SK-N-SH treated with all-trans-retinoic acid at 6 μM for 48 hours (cell line): ENCODE measurements at regions not wholly inside any gene's neighbourhood (a gene's known extent, or its start where the extent isn't known, plus 50 kb on each side); places are given as distances from the start of the nearest gene placed in this dataset.

Source experiments
- ATAC-seq: fragments of 200-7000 bp; cut with Tn5 transposase; 3 replicates; pipeline ENCODE4 v1.9.1; 2020; ENCODE audit warnings: mild to moderate bottlenecking, moderate library complexity
- ARNTL ChIP-seq: fragments of 450-650 bp; formaldehyde crosslinking; IDR thresholded peaks from 2 replicates; pipeline ENCODE4 v1.5.0; 2020; ENCODE audit warnings: low read depth, mild to moderate bottlenecking, moderate library complexity, borderline replicate concordance
- BACH2 ChIP-seq: fragments of 250-450 bp; sonication (Bioruptor Pico); IDR thresholded peaks from 2 replicates; pipeline ENCODE4 v1.9.0; 2021; ENCODE audit warnings: mild to moderate bottlenecking, borderline replicate concordance
- CSDC2 ChIP-seq: fragments of 250-450 bp; sonication (Bioruptor Pico); IDR thresholded peaks from 2 replicates; pipeline ENCODE4 v1.5.0; 2020; ENCODE audit warnings: mild to moderate bottlenecking, moderate library complexity
- ESRRG ChIP-seq: fragments of 250-450 bp; sonication (Bioruptor Pico); IDR thresholded peaks from 2 replicates; pipeline ENCODE4 v1.6.1; 2021; ENCODE audit warnings: mild to moderate bottlenecking
- GLIS3 ChIP-seq: fragments of 250-450 bp; sonication (Bioruptor Pico); IDR thresholded peaks from 2 replicates; pipeline ENCODE4 v1.5.0; 2020; ENCODE audit warnings: mild to moderate bottlenecking, moderate library complexity
- OSR1 ChIP-seq: fragments of 250-450 bp; sonication (Bioruptor Pico); IDR thresholded peaks from 2 replicates; pipeline ENCODE4 v1.8.0; 2022; ENCODE audit warnings: moderate library complexity, mild to moderate bottlenecking, inconsistent platforms
- PPARA ChIP-seq: fragments of 250-450 bp; sonication (Bioruptor Pico); IDR thresholded peaks from 2 replicates; pipeline ENCODE4 v1.5.0; 2020; ENCODE audit warnings: mild to moderate bottlenecking, borderline replicate concordance
- RARB ChIP-seq: fragments of 250-450 bp; sonication (Bioruptor Pico); IDR thresholded peaks from 2 replicates; pipeline ENCODE4 v1.8.0; 2021; ENCODE audit warnings: mild to moderate bottlenecking, moderate library complexity
- SNAI2 ChIP-seq: fragments of 250-450 bp; sonication (Bioruptor Pico); IDR thresholded peaks from 2 replicates; pipeline ENCODE4 v1.5.0; 2020; ENCODE audit warnings: mild to moderate bottlenecking, moderate library complexity
- TCF4 ChIP-seq: fragments of 250-450 bp; sonication (Bioruptor Pico); IDR thresholded peaks from 2 replicates; pipeline ENCODE4 v1.8.0; 2021; ENCODE audit warnings: mild to moderate bottlenecking, moderate library complexity, borderline replicate concordance
- TOX ChIP-seq: fragments of 250-450 bp; sonication (Bioruptor Pico); IDR thresholded peaks from 2 replicates; pipeline ENCODE4 v1.8.0; 2021; ENCODE audit warnings: mild to moderate bottlenecking, moderate library complexity, borderline replicate concordance
- ZC3H10 ChIP-seq: fragments of 250-450 bp; sonication (Bioruptor Pico); IDR thresholded peaks from 2 replicates; pipeline ENCODE4 v1.5.1; 2021; ENCODE audit warnings: mild to moderate bottlenecking, moderate library complexity
- ZFP3 ChIP-seq: fragments of 250-450 bp; sonication (Bioruptor Pico); IDR thresholded peaks from 2 replicates; pipeline ENCODE4 v1.5.0; 2020; ENCODE audit warnings: mild to moderate bottlenecking, moderate library complexity
- ZFP30 ChIP-seq: fragments of 450-650 bp; formaldehyde crosslinking; IDR thresholded peaks from 2 replicates; pipeline ENCODE4 v1.5.0; 2022; ENCODE audit warnings: mild to moderate bottlenecking, moderate library complexity
- ZNF565 ChIP-seq: fragments of 450-650 bp; formaldehyde crosslinking; conservative IDR thresholded peaks from 2 replicates; pipeline ENCODE4 v1.5.0; 2020; ENCODE audit warnings: low read depth, mild to moderate bottlenecking, moderate library complexity
- ZNF70 ChIP-seq: fragments of 450-650 bp; formaldehyde crosslinking; IDR thresholded peaks from 2 replicates; pipeline ENCODE4 v1.5.0; 2020; ENCODE audit warnings: mild to moderate bottlenecking, moderate library complexity
- ZNF8 ChIP-seq: fragments of 450-650 bp; formaldehyde crosslinking; IDR thresholded peaks from 2 replicates; pipeline ENCODE4 v1.5.0; 2020; ENCODE audit warnings: mild to moderate bottlenecking, moderate library complexity
- TF ChIP-seq, protein P1 (sequence below): fragments of 250-450 bp; sonication (Bioruptor Pico); IDR thresholded peaks from 2 replicates; pipeline ENCODE4 v1.8.0; 2020; ENCODE audit warnings: mild to moderate bottlenecking, moderate library complexity, borderline replicate concordance
- TF ChIP-seq, protein P2 (sequence below): fragments of 250-450 bp; sonication (Bioruptor Pico); IDR thresholded peaks from 2 replicates; pipeline ENCODE4 v1.5.1; 2021; ENCODE audit warnings: mild to moderate bottlenecking, moderate library complexity
- TF ChIP-seq, protein P3 (sequence below): fragments of 250-450 bp; sonication (Bioruptor Pico); IDR thresholded peaks from 2 replicates; pipeline ENCODE4 v1.8.0; 2021; ENCODE audit warnings: low read depth, mild to moderate bottlenecking, moderate library complexity, borderline replicate concordance
- TF ChIP-seq, protein P4 (sequence below): fragments of 250-450 bp; sonication (Bioruptor Pico); IDR thresholded peaks from 2 replicates; pipeline ENCODE4 v1.5.1; 2020; ENCODE audit warnings: low read depth, mild to moderate bottlenecking, moderate library complexity

DNA sequence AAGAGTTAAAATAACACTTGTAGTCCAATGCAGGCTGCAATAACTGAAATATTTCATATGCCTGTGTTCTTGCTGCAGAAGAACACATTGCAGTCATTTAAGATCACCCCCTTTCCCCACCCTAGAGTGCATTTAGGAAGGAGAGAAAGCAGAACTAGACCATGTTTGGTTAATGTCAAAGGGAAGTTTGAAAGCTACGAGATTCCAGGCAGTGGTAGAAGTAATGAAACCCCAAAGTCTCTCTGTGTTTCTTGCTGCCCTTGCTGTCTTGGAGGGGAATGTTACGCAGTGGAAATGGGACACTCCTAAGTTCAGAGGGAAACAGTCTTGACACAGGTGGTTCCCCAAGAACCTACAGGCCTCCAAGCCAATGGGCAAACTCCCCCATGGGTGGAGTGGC, 242.9 kb downstream of the PTEN start:
- ATAC-seq = no peak
- TF ChIP-seq ZNF565 (CRISPR knock-in tag) (no peak), SNAI2 (CRISPR knock-in tag) (no peak), ZC3H10 (CRISPR knock-in tag) (no peak), TCF4 (CRISPR knock-in tag) (no peak)

DNA sequence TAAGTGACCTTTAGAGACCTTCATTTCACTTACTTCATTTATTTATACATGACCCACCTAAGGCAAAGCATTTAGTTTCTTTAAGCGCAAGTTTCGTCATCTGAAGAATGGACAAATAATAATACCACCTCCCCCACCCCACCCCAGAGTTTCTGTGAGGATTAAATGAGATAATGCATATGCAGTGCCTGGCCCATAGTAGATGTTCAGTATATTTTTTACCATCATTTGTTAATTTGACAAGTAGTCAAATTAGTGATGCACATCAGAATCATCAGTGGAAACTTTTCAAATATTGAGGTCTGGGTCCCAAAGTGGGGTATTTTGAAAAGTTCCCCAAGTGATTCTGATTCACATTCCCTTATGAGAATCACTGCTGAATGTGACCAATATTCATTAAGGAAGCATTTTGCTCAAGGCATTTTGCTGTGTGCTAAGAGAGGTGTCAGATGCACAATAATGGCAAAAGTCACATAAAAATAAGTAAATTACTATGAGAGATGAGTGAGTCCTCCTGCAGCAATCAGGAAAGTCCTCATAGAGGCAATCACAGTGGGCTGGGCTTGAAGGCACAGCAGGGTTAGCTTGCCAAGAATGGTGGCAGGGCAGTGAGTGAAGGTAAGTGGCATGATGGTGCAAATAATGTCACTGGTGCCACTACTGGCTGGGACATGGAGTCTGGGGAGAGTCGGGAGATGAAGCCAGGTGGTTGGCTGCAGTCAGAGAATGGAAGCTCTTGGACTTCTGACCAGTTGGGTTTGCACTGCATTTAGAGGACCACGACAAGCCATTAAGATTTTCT, 244.1 kb downstream of the PTEN start:
- no peak for ATAC-seq
- TF ChIP-seq ARNTL (CRISPR knock-in tag) = no peak
- TF ChIP-seq SNAI2 (CRISPR knock-in tag) = no peak
- TF ChIP-seq ZNF565 (CRISPR knock-in tag) = no peak
- no peak for TF ChIP-seq TOX (CRISPR knock-in tag)
- TF ChIP-seq, protein P1, sequence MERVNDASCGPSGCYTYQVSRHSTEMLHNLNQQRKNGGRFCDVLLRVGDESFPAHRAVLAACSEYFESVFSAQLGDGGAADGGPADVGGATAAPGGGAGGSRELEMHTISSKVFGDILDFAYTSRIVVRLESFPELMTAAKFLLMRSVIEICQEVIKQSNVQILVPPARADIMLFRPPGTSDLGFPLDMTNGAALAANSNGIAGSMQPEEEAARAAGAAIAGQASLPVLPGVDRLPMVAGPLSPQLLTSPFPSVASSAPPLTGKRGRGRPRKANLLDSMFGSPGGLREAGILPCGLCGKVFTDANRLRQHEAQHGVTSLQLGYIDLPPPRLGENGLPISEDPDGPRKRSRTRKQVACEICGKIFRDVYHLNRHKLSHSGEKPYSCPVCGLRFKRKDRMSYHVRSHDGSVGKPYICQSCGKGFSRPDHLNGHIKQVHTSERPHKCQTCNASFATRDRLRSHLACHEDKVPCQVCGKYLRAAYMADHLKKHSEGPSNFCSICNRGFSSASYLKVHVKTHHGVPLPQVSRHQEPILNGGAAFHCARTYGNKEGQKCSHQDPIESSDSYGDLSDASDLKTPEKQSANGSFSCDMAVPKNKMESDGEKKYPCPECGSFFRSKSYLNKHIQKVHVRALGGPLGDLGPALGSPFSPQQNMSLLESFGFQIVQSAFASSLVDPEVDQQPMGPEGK (CRISPR knock-in tag) = no peak
- no peak for TF ChIP-seq PPARA (CRISPR knock-in tag)
- TF ChIP-seq ZNF70 (CRISPR knock-in tag) = no peak
- no peak for TF ChIP-seq ZC3H10 (CRISPR knock-in tag)
- TF ChIP-seq RARB (CRISPR knock-in tag) = no peak
- TF ChIP-seq, protein P2, sequence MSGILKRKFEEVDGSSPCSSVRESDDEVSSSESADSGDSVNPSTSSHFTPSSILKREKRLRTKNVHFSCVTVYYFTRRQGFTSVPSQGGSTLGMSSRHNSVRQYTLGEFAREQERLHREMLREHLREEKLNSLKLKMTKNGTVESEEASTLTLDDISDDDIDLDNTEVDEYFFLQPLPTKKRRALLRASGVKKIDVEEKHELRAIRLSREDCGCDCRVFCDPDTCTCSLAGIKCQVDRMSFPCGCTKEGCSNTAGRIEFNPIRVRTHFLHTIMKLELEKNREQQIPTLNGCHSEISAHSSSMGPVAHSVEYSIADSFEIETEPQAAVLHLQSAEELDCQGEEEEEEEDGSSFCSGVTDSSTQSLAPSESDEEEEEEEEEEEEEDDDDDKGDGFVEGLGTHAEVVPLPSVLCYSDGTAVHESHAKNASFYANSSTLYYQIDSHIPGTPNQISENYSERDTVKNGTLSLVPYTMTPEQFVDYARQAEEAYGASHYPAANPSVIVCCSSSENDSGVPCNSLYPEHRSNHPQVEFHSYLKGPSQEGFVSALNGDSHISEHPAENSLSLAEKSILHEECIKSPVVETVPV = no peak
- no peak for TF ChIP-seq ZNF8 (CRISPR knock-in tag)
- TF ChIP-seq CSDC2 (CRISPR knock-in tag) = no peak
- TF ChIP-seq, protein P3, sequence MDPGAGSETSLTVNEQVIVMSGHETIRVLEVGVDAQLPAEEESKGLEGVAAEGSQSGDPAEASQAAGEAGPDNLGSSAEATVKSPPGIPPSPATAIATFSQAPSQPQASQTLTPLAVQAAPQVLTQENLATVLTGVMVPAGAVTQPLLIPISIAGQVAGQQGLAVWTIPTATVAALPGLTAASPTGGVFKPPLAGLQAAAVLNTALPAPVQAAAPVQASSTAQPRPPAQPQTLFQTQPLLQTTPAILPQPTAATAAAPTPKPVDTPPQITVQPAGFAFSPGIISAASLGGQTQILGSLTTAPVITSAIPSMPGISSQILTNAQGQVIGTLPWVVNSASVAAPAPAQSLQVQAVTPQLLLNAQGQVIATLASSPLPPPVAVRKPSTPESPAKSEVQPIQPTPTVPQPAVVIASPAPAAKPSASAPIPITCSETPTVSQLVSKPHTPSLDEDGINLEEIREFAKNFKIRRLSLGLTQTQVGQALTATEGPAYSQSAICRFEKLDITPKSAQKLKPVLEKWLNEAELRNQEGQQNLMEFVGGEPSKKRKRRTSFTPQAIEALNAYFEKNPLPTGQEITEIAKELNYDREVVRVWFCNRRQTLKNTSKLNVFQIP (CRISPR knock-in tag) = no peak
- no peak for TF ChIP-seq ZFP3
- no peak for TF ChIP-seq ESRRG (CRISPR knock-in tag)
- no peak for TF ChIP-seq OSR1 (CRISPR knock-in tag)
- no peak for TF ChIP-seq ZFP30
- TF ChIP-seq, protein P4, sequence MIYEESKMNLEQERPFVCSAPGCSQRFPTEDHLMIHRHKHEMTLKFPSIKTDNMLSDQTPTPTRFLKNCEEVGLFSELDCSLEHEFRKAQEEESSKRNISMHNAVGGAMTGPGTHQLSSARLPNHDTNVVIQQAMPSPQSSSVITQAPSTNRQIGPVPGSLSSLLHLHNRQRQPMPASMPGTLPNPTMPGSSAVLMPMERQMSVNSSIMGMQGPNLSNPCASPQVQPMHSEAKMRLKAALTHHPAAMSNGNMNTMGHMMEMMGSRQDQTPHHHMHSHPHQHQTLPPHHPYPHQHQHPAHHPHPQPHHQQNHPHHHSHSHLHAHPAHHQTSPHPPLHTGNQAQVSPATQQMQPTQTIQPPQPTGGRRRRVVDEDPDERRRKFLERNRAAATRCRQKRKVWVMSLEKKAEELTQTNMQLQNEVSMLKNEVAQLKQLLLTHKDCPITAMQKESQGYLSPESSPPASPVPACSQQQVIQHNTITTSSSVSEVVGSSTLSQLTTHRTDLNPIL (CRISPR knock-in tag) = no peak
- TF ChIP-seq BACH2 = no peak
- no peak for TF ChIP-seq TCF4 (CRISPR knock-in tag)

DNA sequence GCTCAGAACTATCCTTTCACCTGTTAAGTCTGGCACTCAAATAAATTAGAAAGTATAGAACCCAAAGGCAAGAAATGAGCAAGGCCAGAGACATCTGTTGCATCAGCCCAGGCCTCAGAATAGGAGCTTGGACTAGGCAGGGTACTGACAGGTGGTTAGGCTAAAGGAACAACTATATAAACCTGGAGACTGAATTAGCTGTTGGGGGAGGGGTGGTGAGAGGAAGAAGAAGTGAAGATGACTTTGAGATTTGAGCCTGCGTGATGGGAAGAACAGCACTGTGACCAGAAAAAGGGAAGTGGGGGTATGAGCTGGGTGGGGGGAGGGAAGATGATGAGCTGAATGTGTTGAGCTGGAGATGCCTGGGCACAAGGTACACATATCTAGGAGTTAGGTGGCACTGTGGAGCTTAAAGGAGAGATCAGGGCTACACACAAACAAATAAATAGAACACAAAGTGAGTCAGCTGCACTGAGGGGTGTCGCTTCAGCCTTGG, 244.7 kb downstream of the PTEN start:
- TF ChIP-seq, protein P2 = no peak
- TF ChIP-seq SNAI2 (CRISPR knock-in tag) (no peak), BACH2 (no peak), ESRRG (CRISPR knock-in tag) (no peak), PPARA (CRISPR knock-in tag) (no peak), ZNF565 (CRISPR knock-in tag) (no peak), CSDC2 (CRISPR knock-in tag) (no peak), GLIS3 (CRISPR knock-in tag) (no peak)
- TF ChIP-seq, protein P3 (CRISPR knock-in tag) = no peak
- TF ChIP-seq, protein P1 (CRISPR knock-in tag) = no peak
- no peak; the same call in 2 of the 3 replicates for ATAC-seq
